PC-3 (cell line): ENCODE measurements at regions not wholly inside any gene's neighbourhood (a gene's known extent, or its start where the extent isn't known, plus 50 kb on each side); places are given as distances from the start of the nearest gene placed in this dataset.

ENCODE experiments used
- EZH2 ChIP-seq: fragments of 300-600 bp; sonication (generic); IDR thresholded peaks from one replicate; pipeline ENCODE4 v1.6.1; 2017; ENCODE audit warnings: antibody characterized with exemption, mild to moderate bottlenecking, low read length; ENCODE audit not compliant: unreplicated experiment
- EZH2phosphoT487 ChIP-seq: fragments of 300-600 bp; sonication (generic); IDR thresholded peaks from 2 replicates; pipeline ENCODE4 v1.6.1; 2018; ENCODE audit warnings: mild to moderate bottlenecking, antibody characterized with exemption, low read length, borderline replicate concordance
- TF ChIP-seq, protein P1 (sequence below): fragments of 300-600 bp; sonication (generic); conservative IDR thresholded peaks from 2 replicates; pipeline ENCODE4 v1.5.1; 2017; ENCODE audit warnings: antibody characterized with exemption, low read depth, mild to moderate bottlenecking, low read length

DNA sequence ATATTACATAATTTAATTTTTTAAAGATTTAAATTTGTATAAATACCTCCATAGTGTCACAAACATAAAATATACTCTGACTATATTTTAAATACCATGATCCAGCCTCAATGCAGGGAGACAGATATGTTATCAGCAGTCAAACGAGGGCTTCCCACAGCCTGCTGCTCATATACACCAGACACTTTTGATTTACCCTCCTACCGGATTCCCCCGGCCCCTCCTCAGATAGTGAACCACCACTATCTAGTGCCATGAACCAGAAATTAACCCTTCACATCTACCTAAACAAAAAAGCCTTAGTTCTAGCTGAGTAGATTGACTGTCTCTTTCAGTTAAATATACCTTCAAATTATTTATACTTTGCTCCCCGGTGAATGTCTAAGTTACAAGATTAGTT lies 52.4 kb upstream of the C1orf53 start:
- TF ChIP-seq, protein P1, sequence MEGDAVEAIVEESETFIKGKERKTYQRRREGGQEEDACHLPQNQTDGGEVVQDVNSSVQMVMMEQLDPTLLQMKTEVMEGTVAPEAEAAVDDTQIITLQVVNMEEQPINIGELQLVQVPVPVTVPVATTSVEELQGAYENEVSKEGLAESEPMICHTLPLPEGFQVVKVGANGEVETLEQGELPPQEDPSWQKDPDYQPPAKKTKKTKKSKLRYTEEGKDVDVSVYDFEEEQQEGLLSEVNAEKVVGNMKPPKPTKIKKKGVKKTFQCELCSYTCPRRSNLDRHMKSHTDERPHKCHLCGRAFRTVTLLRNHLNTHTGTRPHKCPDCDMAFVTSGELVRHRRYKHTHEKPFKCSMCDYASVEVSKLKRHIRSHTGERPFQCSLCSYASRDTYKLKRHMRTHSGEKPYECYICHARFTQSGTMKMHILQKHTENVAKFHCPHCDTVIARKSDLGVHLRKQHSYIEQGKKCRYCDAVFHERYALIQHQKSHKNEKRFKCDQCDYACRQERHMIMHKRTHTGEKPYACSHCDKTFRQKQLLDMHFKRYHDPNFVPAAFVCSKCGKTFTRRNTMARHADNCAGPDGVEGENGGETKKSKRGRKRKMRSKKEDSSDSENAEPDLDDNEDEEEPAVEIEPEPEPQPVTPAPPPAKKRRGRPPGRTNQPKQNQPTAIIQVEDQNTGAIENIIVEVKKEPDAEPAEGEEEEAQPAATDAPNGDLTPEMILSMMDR, result no peak
- TF ChIP-seq EZH2 (no peak), EZH2phosphoT487 (no peak)
